MM.1S (cell line): ENCODE measurements at regions not wholly inside any gene's neighbourhood (a gene's known extent, or its start where the extent isn't known, plus 50 kb on each side); places are given as distances from the start of the nearest gene placed in this dataset.

Experiments
- CTCF ChIP-seq: fragments of 300-600 bp; sonication (generic); IDR thresholded peaks from 2 replicates; pipeline ENCODE4 v1.5.1; 2016; ENCODE audit warnings: antibody characterized with exemption, low read length, mixed read lengths
- EZH2 ChIP-seq: fragments of 300-600 bp; sonication (generic); optimal IDR thresholded peaks from 2 replicates; pipeline ENCODE3; 2017; ENCODE audit warnings: low read depth, mild to moderate bottlenecking, antibody characterized with exemption, low read length, mixed read lengths
- EZH2phosphoT487 ChIP-seq: fragments of 300-600 bp; sonication (generic); IDR thresholded peaks from 2 replicates; pipeline ENCODE4 v1.6.1; 2018; ENCODE audit warnings: antibody characterized with exemption, low read length

DNA sequence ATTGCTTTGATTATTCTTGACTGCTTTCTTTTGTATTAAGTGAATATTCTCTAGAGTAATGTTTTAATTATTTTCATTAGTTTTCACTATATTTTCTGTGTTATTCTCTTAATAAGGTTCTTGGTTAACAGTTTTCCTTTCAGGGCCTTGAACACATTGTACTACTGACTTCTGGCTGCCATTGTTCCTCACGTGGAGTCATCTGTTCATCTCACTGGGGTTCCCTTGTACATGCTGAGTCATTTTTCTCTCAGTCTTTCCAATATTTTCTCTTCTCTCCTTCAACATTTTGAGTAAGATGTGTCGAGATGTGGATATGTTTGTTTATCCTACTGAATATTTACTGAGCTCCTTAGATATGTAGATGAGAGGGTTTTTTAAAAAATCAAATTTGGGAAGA is 400.7 kb downstream of the TCERG1L start:
- no peak for TF ChIP-seq EZH2
- no peak for TF ChIP-seq CTCF
- TF ChIP-seq EZH2phosphoT487, result no peak
